OCI-LY3 (cell line): ENCODE measurements at regions not wholly inside any gene's neighbourhood (a gene's known extent, or its start where the extent isn't known, plus 50 kb on each side); places are given as distances from the start of the nearest gene placed in this dataset.

Source experiments
- H2AFZ ChIP-seq: fragments of 200-600, 300-600 bp; shearing (Covaris generic); 2 replicates; pipeline ENCODE4 v1.6.0; 2014; ENCODE audit warnings: antibody characterized with exemption, low read depth, low read length
- H3K27ac ChIP-seq: fragments of 200-600, 300-600 bp; sonication (generic); 2 replicates; pipeline ENCODE4 v1.5.1; 2014; ENCODE audit warnings: mild to moderate bottlenecking, low read length, moderate library complexity, mixed read lengths
- H3K27me3 ChIP-seq: fragments of 200-600, 300-600 bp; sonication (generic); 2 replicates; pipeline ENCODE4 v1.6.1; 2014; ENCODE audit warnings: low read depth, low read length, mixed read lengths
- H3K36me3 ChIP-seq: fragments of 200-600, 300-600 bp; sonication (generic); replicated peaks from 2 replicates; pipeline ENCODE3; 2014; ENCODE audit warnings: low read depth, low read length, mixed read lengths
- H3K4me1 ChIP-seq: fragments of 300-600, 200-600 bp; sonication (generic); 2 replicates; pipeline ENCODE4 v1.6.1; 2014; ENCODE audit warnings: low read length, mixed read lengths
- H3K4me2 ChIP-seq: fragments of 200-600, 300-600 bp; sonication (generic); 2 replicates; pipeline ENCODE4 v1.6.1; 2014; ENCODE audit warnings: low read length, mixed read lengths
- H3K4me3 ChIP-seq: fragments of 300-600, 200-600 bp; sonication (generic); 2 replicates; pipeline ENCODE4 v1.5.1; 2014; ENCODE audit warnings: antibody characterized with exemption, mild to moderate bottlenecking, low read length, moderate library complexity
- H3K79me2 ChIP-seq: fragments of 300-600, 200-600 bp; shearing (Covaris generic); 2 replicates; pipeline ENCODE4 v1.6.1; 2014; ENCODE audit warnings: mild to moderate bottlenecking, low read length, mixed read lengths
- H3K9ac ChIP-seq: fragments of 300-600, 200-600 bp; shearing (Covaris generic); 2 replicates; pipeline ENCODE4 v1.6.0; 2014; ENCODE audit warnings: mild to moderate bottlenecking, low read length, moderate library complexity
- H3K9me3 ChIP-seq: fragments of 200-600, 300-600 bp; shearing (Covaris generic); 2 replicates; pipeline ENCODE4 v1.6.1; 2014; ENCODE audit warnings: low read length, mixed read lengths; ENCODE audit not compliant: insufficient read depth
- H4K20me1 ChIP-seq: fragments of 200-600, 300-600 bp; sonication (generic); 2 replicates; pipeline ENCODE4 v1.6.1; 2016; ENCODE audit warnings: low read length, mixed read lengths; ENCODE audit not compliant: insufficient read depth
- CTCF ChIP-seq: fragments of 200-600, 300-600 bp; sonication (generic); IDR thresholded peaks from 2 replicates; pipeline ENCODE4 v1.5.1; 2014; ENCODE audit warnings: antibody characterized with exemption, low read length, low read depth
- EZH2phosphoT487 ChIP-seq: fragments of 200-600 bp; shearing (Covaris generic); IDR thresholded peaks from 2 replicates; pipeline ENCODE4 v1.6.1; 2018; ENCODE audit warnings: antibody characterized with exemption, mixed run types, low read depth

- Histone ChIP-seq H3K4me2 (no peak overlapping the region), H4K20me1 (no peaks in the 10 kb centered on the region), H3K27ac (no peak overlapping the region), H2AFZ (no peak overlapping the region), H3K27me3 (no peaks in the 10 kb centered on the region), H3K4me1 (no peaks in the 10 kb centered on the region), H3K4me3 (no peak overlapping the region), H3K36me3 (no peaks in the 10 kb centered on the region), H3K9me3 (no peaks in the 10 kb centered on the region), H3K9ac (no peak overlapping the region), H3K79me2 (no peaks in the 10 kb centered on the region)
- no peak for TF ChIP-seq CTCF
- no peak for TF ChIP-seq EZH2phosphoT487
Observed at GRCh38 chr5:124252191-124252638, 494.2 kb downstream of the ZNF608 start.

- H3K9me3 ChIP-seq: peaks cover 6% of the 10 kb centered on the region; the same call in 1 of the 2 replicates
- H3K4me3 ChIP-seq: no peak overlapping the region
- H3K4me2 ChIP-seq: no peak overlapping the region
- TF ChIP-seq CTCF (no peak), EZH2phosphoT487 (no peak)
- H4K20me1 ChIP-seq: no peaks in the 10 kb centered on the region
- H3K79me2 ChIP-seq: no peaks in the 10 kb centered on the region
- H2AFZ ChIP-seq: no peak overlapping the region
- no peak overlapping the region for H3K9ac ChIP-seq
- no peaks in the 10 kb centered on the region for H3K4me1 ChIP-seq
- no peaks in the 10 kb centered on the region for H3K27me3 ChIP-seq
- no peak overlapping the region for H3K27ac ChIP-seq
- H3K36me3 ChIP-seq: no peaks in the 10 kb centered on the region
Observed at GRCh38 chr5:124245276-124245675, 501.2 kb downstream of the ZNF608 start.

GRCh38 chr5:124240732-124241131, 505.7 kb downstream of the ZNF608 start:
- TF ChIP-seq EZH2phosphoT487 (no peak), CTCF (no peak)
- Histone ChIP-seq H3K4me3 (no peak overlapping the region), H3K27me3 (no peaks in the 10 kb centered on the region), H3K79me2 (no peaks in the 10 kb centered on the region), H3K4me1 (no peaks in the 10 kb centered on the region), H4K20me1 (no peaks in the 10 kb centered on the region), H3K27ac (no peak overlapping the region), H3K4me2 (no peak overlapping the region), H3K9ac (no peak overlapping the region), H3K9me3 (peaks cover 6% of the 10 kb centered on the region; the same call in 1 of the 2 replicates), H2AFZ (no peak overlapping the region), H3K36me3 (no peaks in the 10 kb centered on the region)

- no peak for TF ChIP-seq CTCF
- no peak for TF ChIP-seq EZH2phosphoT487
- Histone ChIP-seq H3K4me3 (no peak overlapping the region), H4K20me1 (no peaks in the 10 kb centered on the region)
Observed at GRCh38 chr5:124239572-124239971, 506.9 kb downstream of the ZNF608 start.

More at GRCh38 chr5:124239572-124239971, 506.9 kb downstream of the ZNF608 start:
- H3K4me1 ChIP-seq: no peaks in the 10 kb centered on the region
- H3K9ac ChIP-seq: no peak overlapping the region
- no peaks in the 10 kb centered on the region for H3K9me3 ChIP-seq
- H3K79me2 ChIP-seq: no peaks in the 10 kb centered on the region
- no peaks in the 10 kb centered on the region for H3K27me3 ChIP-seq
- H3K27ac ChIP-seq: no peak overlapping the region
- no peaks in the 10 kb centered on the region for H3K36me3 ChIP-seq
- H2AFZ ChIP-seq: no peak overlapping the region
- no peak overlapping the region for H3K4me2 ChIP-seq
